Activated CD8-positive, alpha-beta T cell treated with anti-CD3 and anti-CD28 coated beads, Interleukin-2, amount 10 ng/mL, durations not matched to agents 7 days and 5 days (primary cell): ENCODE measurements at regions not wholly inside any gene's neighbourhood (a gene's known extent, or its start where the extent isn't known, plus 50 kb on each side); places are given as distances from the start of the nearest gene placed in this dataset.
"Not testable (repeated sequence)": the region's sequence is repeated elsewhere in the genome, so short reads cannot be mapped to it uniquely, and the experiment has no call there.

Source experiments
- ATAC-seq: fragments of 150-1000 bp; cut with Tn5 transposase; one replicate; pipeline ENCODE4 v1.10.0; 2021; ENCODE audit warnings: moderate library complexity
- CTCF ChIA-PET: fragments of 350-600 bp; sonication (Branson Sonifier 250); formaldehyde crosslinking; loops from one replicate; lab custom pipeline; 2021; ENCODE audit warnings: antibody characterized with exemption; lab: Charles Lee
- POLR2A ChIA-PET: fragments of 350-600 bp; sonication (Branson Sonifier 250); formaldehyde crosslinking; loops from one replicate; lab custom pipeline; 2021; ENCODE audit warnings: antibody characterized with exemption; lab: Charles Lee
- DNase-seq: peaks from one replicate; pipeline ENCODE4 v3.0.0-alpha.2; 2020
- H3K27ac Mint-ChIP-seq: one replicate; pipeline ENCODE4 v1.8.0; 2021; ENCODE audit warnings: mild to moderate bottlenecking, mixed read lengths
- H3K27me3 Mint-ChIP-seq: one replicate; pipeline ENCODE4 v1.8.0; 2021; ENCODE audit warnings: low read depth, mixed read lengths
- H3K36me3 Mint-ChIP-seq: one replicate; pipeline ENCODE4 v1.8.0; 2021; ENCODE audit warnings: low read depth, mixed read lengths
- H3K4me1 Mint-ChIP-seq: one replicate; pipeline ENCODE4 v1.8.0; 2021; ENCODE audit warnings: low read depth, mixed read lengths
- H3K4me3 Mint-ChIP-seq: one replicate; pipeline ENCODE4 v1.8.0; 2021; ENCODE audit warnings: mild to moderate bottlenecking, mixed read lengths
- H3K9me3 Mint-ChIP-seq: one replicate; pipeline ENCODE4 v1.8.0; 2022; ENCODE audit warnings: mixed read lengths; ENCODE audit not compliant: insufficient read depth

DNA sequence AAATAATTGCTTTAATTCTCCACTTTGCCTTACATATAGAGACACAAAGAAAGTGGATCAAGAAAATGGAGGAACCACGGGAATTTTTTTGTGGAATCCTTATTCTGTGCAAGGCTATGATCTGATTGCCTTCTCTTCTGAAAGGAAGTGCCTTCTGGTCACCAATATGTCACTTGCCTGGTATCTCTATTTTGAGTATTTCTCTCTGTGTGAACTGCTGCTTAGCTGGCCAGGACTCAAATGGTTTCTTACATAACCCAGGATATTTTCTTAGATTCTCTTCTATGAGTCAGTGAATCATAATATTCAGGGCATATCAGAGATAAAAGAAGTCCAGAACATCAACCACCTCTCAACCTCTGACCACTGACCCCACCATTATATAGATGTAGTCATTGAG lies 156.1 kb downstream of the DIO2 start:
- ChIA-PET POLR2A (no interaction called here), CTCF (interaction anchor here (1.1 to 2.0 kb wide), 3 partner anchors 789 to 932 kb away, joined by 3 to 5 read pairs (median 4); no protein-coding TSS in a partner anchor)
- Mint-ChIP-seq H3K9me3 (no peaks in the 10 kb centered on the region), H3K36me3 (no peaks in the 10 kb centered on the region), H3K4me3 (no peak overlapping the region), H3K27me3 (no peaks in the 10 kb centered on the region), H3K27ac (no peak overlapping the region), H3K4me1 (no peaks in the 10 kb centered on the region)
- DNase-seq (no peak), ATAC-seq (no peak)

DNA sequence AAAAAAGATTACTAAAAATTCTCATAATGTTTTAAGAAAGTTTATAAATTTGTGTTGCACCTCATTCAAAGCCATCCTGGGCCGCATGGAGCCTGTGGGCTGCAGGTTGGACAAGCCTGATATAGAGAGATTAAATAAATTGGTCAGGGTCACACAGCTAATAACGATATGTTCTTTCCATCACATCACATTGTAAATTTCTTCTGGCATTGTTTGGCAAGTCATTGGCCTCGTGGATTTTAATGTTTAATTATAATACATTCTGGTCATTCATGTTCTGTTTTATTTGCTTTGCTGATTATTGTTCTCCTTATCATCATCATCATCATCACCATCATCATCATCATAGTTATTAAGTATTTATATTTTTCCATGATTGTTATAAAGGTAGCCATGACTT lies 157.3 kb downstream of the DIO2 start:
- ATAC-seq (no peak), DNase-seq (no peak)
- no peaks in the 10 kb centered on the region for H3K4me1 Mint-ChIP-seq
- H3K36me3 Mint-ChIP-seq: no peaks in the 10 kb centered on the region
- POLR2A ChIA-PET: no interaction called here
- CTCF ChIA-PET: no interaction called here
- H3K27ac Mint-ChIP-seq: no peak overlapping the region
- H3K27me3 Mint-ChIP-seq: no peaks in the 10 kb centered on the region
- H3K4me3 Mint-ChIP-seq: no peak overlapping the region
- H3K9me3 Mint-ChIP-seq: no peaks in the 10 kb centered on the region

DNA sequence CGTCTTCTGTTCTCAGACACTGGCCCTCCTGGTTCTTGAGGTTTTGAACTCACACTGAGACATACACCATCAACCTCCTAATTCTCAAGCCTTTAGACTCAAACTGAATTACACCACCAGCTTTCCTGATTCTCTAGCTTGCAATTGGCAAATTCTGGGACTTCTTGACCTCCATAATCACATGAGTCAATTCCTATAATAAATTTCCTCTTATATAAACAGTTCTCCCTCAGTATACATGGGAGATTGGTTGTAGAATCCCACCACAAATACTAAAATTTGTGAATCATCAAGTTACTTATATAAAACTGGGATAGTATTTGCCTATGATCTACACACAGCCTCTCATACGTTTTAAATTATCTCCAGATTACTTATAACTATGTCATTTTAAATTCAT lies 162.2 kb downstream of the DIO2 start:
- ChIA-PET CTCF (no interaction called here), POLR2A (no interaction called here)
- Mint-ChIP-seq H3K27me3 (no peaks in the 10 kb centered on the region), H3K4me1 (no peaks in the 10 kb centered on the region), H3K4me3 (no peak overlapping the region), H3K27ac (no peak overlapping the region), H3K36me3 (no peaks in the 10 kb centered on the region), H3K9me3 (no peaks in the 10 kb centered on the region)
- DNase-seq (no peak), ATAC-seq (no peak)

DNA sequence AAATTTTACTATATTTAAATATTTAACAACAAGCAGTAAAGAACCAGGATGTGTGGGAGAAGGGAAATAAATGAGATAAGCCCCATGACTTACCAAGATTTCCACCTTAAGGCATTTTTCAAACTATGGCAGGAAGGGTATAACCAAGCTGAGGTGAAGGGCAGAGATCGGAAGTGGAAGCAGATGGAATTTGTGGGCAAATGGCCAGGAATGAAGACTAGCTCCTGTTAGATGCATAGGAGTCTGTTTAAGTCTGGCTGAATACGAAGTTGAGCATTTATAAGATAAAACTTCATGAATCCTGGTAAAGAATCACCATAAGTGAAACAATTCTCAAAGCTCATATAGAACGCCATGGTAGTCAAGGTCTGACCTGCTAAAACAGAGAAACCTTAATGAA lies 163.5 kb downstream of the DIO2 start:
- DNase-seq: no peak
- no peak for ATAC-seq
- Mint-ChIP-seq H3K9me3 (no peaks in the 10 kb centered on the region), H3K36me3 (no peaks in the 10 kb centered on the region), H3K4me3 (no peak overlapping the region), H3K27me3 (no peaks in the 10 kb centered on the region), H3K27ac (no peak overlapping the region), H3K4me1 (no peaks in the 10 kb centered on the region)
- CTCF ChIA-PET: no interaction called here
- POLR2A ChIA-PET: no interaction called here

DNA sequence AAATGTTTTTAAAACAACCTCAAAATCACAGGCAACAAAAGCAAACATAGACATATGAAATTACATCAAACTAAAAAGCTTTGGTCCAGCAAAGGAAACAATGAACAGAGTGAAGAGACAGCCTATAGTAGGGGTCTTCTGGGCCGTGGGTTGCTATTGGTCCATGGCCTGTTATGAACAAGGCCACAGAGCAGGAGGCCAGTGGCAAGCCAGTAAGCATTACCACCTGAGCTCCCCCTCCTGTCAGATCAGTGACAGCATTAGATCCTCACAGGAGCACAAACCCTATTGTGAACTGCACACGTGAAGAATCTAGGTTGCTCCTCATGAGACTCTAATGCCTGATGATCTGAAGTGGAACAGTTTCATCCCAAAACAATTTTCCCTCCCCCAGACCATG lies 174.0 kb downstream of the DIO2 start:
- DNase-seq: no peak
- no peaks in the 10 kb centered on the region for H3K4me1 Mint-ChIP-seq
- no peak overlapping the region for H3K4me3 Mint-ChIP-seq
- H3K27me3 Mint-ChIP-seq: no peaks in the 10 kb centered on the region
- no peaks in the 10 kb centered on the region for H3K9me3 Mint-ChIP-seq
- ChIA-PET POLR2A (no interaction called here), CTCF (no interaction called here)
- no peak overlapping the region for H3K27ac Mint-ChIP-seq
- H3K36me3 Mint-ChIP-seq: no peaks in the 10 kb centered on the region
- no peak for ATAC-seq

DNA sequence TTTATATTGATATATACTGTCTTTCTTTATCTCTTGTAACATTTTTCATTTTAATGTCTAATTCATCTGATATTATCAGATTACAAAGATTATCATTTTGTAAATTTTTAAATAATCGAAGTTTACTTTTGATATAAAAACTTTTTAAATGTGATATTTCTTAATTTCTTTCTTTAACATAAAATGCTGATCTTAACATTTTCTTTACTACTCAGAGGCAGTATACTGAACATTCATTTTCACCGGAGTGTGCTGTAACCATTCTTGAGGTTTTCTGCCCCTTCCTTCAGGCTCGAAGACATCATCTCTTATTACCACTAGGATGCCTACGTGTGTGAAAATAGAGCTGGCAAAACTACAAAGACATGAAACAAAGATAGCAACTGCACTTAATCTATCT lies 186.9 kb downstream of the DIO2 start:
- POLR2A ChIA-PET: no interaction called here
- no peaks in the 10 kb centered on the region for H3K36me3 Mint-ChIP-seq
- DNase-seq: no peak
- H3K4me3 Mint-ChIP-seq: no peak overlapping the region
- H3K27ac Mint-ChIP-seq: no peak overlapping the region
- no peaks in the 10 kb centered on the region for H3K27me3 Mint-ChIP-seq
- no peak for ATAC-seq
- H3K4me1 Mint-ChIP-seq: no peaks in the 10 kb centered on the region
- H3K9me3 Mint-ChIP-seq: peaks cover 5% of the 10 kb centered on the region
- CTCF ChIA-PET: no interaction called here

DNA sequence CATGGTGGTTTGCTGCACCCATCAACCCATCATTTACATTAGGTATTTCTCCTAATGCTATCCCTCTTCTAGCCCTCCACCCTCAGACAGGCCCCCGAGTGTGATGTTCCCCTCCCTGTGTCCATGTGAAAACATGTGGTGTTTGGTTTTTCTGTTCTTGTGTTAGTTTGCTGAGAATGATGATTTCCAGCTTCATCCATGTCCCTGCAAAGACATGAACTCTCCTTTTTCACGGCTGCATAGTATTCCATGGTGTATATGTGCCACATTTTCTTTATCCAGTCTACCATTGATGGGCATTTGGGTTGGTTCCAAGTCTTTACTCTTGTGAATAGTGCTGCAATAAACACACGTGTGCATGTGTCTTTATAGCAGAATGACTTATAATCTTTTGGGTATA lies 192.8 kb downstream of the DIO2 start:
- ATAC-seq, H3K4me3 Mint-ChIP-seq, CTCF ChIA-PET, H3K27ac Mint-ChIP-seq, H3K36me3 Mint-ChIP-seq, H3K27me3 Mint-ChIP-seq, POLR2A ChIA-PET, DNase-seq, H3K9me3 Mint-ChIP-seq, H3K4me1 Mint-ChIP-seq: not testable (repeated sequence)

DNA sequence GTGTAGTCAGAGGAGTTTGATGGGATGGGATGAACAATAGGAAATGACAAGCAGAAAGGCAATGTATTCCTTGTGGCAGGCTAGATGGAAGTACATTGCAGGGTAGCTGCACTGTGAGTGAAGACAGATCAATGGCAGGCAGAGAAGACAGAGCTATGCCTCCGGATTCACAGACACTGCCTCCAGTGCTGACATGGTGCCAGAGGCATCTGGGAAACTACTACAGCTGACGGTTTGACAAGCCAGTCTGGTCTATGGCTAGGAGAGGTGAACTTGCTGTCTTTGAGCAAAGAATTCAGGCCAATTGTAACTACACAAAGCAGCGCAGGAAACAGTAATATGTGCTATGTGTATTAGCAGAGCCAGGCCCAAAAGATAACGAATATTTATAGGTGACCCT lies 193.5 kb downstream of the DIO2 start:
- ChIA-PET CTCF (no interaction called here), POLR2A (no interaction called here)
- no peak for ATAC-seq
- no peaks in the 10 kb centered on the region for H3K27me3 Mint-ChIP-seq
- peaks cover 6% of the 10 kb centered on the region for H3K9me3 Mint-ChIP-seq
- no peak overlapping the region for H3K4me3 Mint-ChIP-seq
- no peak for DNase-seq
- no peaks in the 10 kb centered on the region for H3K4me1 Mint-ChIP-seq
- no peak overlapping the region for H3K27ac Mint-ChIP-seq
- no peaks in the 10 kb centered on the region for H3K36me3 Mint-ChIP-seq

DNA sequence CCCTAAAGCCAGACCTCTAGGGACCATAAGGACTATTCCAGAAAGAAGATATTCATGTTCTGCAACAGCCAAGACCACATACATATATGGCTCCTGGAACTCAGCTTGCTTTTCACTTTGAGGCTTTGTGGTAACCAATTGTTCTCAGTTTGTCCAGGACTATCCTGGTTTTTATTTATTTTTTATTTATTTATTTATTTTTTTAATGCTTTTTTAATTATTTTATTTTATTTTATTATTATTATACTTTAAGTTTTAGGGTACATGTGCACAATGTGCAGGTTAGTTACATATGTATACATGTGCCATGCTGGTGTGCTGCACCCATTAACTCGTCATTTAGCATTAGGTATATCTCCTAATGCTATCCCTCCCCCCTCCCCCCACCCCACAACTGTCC lies 201.1 kb downstream of the DIO2 start:
- H3K27ac Mint-ChIP-seq, ATAC-seq, H3K4me1 Mint-ChIP-seq, DNase-seq, H3K9me3 Mint-ChIP-seq, POLR2A ChIA-PET, H3K27me3 Mint-ChIP-seq, H3K4me3 Mint-ChIP-seq, CTCF ChIA-PET, H3K36me3 Mint-ChIP-seq: not testable (repeated sequence)

DNA sequence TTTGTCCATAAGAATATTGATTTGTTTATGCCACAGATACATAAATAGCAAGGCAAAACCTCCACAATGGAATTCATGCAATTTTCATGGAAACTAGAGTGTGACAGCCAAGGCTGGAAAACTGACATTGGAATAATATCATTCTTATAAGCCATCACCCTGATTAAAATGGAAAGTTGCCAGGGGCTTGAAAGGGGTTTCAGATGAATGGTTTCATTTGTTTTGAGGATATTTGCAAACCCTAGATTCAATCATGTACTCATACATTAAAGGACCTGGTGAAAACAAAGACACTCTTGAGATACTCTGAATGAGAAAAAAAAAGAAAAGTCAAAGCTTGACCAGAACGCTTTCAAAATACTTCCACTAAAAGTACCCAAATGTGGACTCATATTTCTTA lies 205.7 kb downstream of the DIO2 start:
- no peak for ATAC-seq
- ChIA-PET POLR2A (no interaction called here), CTCF (no interaction called here)
- no peak overlapping the region for H3K27ac Mint-ChIP-seq
- DNase-seq: no peak
- H3K27me3 Mint-ChIP-seq: no peaks in the 10 kb centered on the region
- no peaks in the 10 kb centered on the region for H3K4me1 Mint-ChIP-seq
- H3K9me3 Mint-ChIP-seq: no peaks in the 10 kb centered on the region
- no peak overlapping the region for H3K4me3 Mint-ChIP-seq
- no peaks in the 10 kb centered on the region for H3K36me3 Mint-ChIP-seq

DNA sequence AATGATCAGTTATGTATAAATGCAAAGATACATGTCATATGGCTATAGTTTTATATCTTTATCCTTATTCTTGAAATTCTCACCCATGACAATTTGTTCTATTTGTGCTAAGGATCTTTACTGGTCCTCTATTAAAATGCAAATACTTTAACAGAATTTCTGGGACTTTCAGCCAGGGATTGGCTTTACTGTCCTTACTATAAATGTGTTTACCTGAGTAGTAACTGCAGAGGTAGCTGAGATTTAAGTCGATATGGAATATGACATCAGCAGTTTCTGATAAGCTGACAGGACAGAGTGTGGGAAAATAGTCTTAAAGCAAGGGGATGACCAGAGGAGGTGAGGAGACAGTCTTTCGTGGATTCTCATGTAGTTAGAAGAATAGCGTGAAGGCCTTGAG lies 206.4 kb downstream of the DIO2 start:
- H3K36me3 Mint-ChIP-seq: no peaks in the 10 kb centered on the region
- ChIA-PET POLR2A (no interaction called here), CTCF (interaction anchor here (0.6 kb wide), 1 partner anchor 157 kb away, joined by 4 read pairs; no protein-coding TSS in a partner anchor)
- H3K27ac Mint-ChIP-seq: no peak overlapping the region
- ATAC-seq (no peak), DNase-seq (no peak)
- no peaks in the 10 kb centered on the region for H3K27me3 Mint-ChIP-seq
- H3K4me3 Mint-ChIP-seq: no peak overlapping the region
- H3K4me1 Mint-ChIP-seq: no peaks in the 10 kb centered on the region
- no peaks in the 10 kb centered on the region for H3K9me3 Mint-ChIP-seq

DNA sequence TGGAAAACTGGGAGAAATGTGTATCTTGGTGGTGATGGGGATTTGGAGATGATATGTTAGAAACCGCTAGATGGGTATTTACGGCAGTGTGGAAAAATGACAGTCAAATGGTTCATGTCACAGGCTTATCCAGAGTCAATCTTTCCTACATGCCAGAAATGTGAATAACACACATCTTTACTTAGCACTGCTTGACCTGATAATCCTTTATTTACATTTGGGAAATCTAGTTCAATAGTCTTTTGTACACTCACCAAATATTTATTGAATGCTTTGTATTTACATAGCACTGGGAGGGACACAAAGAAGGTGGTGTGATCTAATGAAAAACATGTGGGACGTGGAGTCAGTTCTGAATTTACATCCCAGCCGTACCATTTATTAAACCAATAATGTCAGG lies 208.2 kb downstream of the DIO2 start:
- ATAC-seq: no peak
- ChIA-PET CTCF (no interaction called here), POLR2A (no interaction called here)
- no peaks in the 10 kb centered on the region for H3K4me1 Mint-ChIP-seq
- H3K4me3 Mint-ChIP-seq: no peak overlapping the region
- H3K9me3 Mint-ChIP-seq: no peaks in the 10 kb centered on the region
- H3K27me3 Mint-ChIP-seq: no peaks in the 10 kb centered on the region
- DNase-seq: no peak
- H3K36me3 Mint-ChIP-seq: no peaks in the 10 kb centered on the region
- H3K27ac Mint-ChIP-seq: no peak overlapping the region

DNA sequence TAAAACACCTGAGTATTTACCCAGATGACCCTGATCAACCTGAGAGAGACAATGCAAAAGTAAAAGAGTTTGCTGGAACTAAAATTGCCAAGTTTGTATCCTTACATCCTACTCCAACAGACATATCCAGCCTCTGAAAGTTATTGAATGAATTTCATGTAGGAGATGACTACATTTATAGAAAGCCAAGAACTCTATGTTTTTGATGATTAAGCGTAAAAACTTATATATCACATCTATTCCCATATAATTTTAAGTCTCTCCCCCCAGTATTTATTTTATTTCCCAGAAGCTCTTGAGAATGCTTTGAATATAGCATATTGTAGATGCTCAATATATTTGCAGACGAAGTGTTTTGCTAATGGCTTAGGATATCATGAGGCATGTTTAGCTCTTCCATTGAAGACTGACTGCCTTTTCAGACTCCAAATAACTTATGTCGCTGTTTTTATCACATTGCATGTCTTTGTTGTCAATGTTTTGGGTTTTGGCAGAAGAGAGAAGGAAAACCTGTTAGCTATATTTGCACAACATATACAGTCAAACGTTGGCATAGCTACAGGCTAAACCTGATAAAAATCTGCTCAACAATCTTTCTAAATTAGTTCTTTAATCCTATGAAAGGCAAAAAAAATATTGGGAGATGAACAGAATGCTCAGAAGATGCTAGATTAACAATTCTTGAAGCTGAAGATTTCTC lies 213.6 kb downstream of the DIO2 start:
- ChIA-PET POLR2A (no interaction called here), CTCF (no interaction called here)
- DNase-seq: no peak
- no peak overlapping the region for H3K27ac Mint-ChIP-seq
- no peaks in the 10 kb centered on the region for H3K9me3 Mint-ChIP-seq
- no peak for ATAC-seq
- H3K36me3 Mint-ChIP-seq: no peaks in the 10 kb centered on the region
- H3K4me3 Mint-ChIP-seq: no peak overlapping the region
- H3K4me1 Mint-ChIP-seq: no peaks in the 10 kb centered on the region
- no peaks in the 10 kb centered on the region for H3K27me3 Mint-ChIP-seq
